ENCODE measurements at regions not wholly inside any gene's neighbourhood (a gene's known extent, or its start where the extent isn't known, plus 50 kb on each side); places are given as distances from the start of the nearest gene placed in this dataset.

DNA sequence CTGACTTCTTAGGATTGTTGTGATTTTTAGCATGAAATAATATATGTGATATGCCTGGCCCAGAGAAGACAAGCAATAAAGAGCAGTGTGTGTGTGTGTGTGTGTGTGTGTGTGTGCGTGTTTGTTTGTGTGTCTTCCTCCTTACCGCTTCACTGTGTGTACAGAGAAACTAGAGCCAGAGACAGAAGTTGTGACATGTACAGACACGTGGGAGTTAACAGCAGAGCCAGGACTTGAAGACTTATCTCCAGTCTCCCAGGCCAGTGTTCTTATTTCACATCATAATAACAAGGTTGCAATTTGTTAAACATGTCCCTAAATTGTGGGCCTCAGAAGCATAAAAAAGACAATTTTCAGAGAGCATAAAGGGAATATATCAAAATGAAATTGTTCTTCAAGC is 192.0 kb upstream of the JUN start:
- no peak for DNase-seq

DNA sequence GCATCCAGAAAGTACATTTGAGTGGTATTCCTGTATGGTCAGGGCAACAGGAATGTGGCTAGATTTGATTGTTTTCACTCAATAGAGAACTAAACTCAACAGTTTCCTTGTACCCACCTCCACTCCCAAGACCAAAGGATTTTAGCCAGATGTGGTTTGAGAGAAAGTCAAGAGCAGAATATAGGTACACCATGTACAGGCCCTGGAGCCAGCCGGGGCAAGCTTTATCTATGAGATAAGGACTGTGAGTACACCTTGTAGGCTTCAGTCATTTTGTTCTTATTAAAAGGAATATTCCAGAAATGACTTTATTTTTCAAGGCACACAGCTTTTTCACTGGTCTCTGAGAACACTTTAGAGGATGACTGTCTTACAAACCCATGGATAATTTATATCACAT is 192.4 kb upstream of the JUN start:
- DNase-seq (no peak), ATAC-seq (no peak)

More for the DNA sequence above, 192.0 kb upstream of the JUN start:
- no peak for ATAC-seq

DNA sequence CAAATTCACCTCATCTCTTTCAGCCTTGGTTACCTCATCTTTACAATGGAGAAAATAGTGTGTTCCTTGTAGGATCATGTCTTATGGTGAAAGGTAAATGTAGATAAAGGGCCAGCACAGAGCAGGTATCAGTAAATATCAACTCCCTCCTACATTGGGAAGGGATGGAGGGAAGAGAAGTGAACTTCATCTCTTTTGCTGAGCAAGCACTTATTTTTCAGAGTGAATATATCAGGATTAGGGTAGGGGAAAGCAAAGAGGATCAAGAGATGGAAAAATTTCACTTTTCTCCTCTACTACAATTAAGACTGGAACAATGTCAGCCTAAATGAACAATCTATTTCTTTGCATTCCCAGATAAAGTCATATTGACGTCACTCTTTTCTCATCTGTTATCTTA is 193.8 kb upstream of the JUN start:
- ATAC-seq = no peak
- DNase-seq = no peak

DNA sequence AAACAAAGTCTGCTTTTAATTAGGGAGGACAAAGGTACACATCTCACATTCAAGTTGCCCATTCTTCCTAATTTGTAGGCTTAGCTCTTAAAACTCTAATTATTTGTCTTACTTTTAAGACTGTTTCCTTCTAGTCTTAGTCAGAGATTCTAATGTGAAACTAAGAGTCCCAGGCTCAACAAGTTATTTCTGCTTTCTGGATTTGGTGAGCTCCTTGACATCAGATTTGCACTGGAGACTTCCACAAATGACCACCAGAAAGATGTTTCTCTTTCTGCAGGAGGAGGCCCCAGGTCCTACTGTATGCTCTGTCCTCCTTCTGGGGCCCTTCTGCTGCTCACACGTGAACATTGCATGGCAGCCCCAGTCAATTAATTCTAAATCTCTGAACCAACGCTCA is 194.2 kb upstream of the JUN start:
- DNase-seq (no peak), ATAC-seq (no peak)

DNA sequence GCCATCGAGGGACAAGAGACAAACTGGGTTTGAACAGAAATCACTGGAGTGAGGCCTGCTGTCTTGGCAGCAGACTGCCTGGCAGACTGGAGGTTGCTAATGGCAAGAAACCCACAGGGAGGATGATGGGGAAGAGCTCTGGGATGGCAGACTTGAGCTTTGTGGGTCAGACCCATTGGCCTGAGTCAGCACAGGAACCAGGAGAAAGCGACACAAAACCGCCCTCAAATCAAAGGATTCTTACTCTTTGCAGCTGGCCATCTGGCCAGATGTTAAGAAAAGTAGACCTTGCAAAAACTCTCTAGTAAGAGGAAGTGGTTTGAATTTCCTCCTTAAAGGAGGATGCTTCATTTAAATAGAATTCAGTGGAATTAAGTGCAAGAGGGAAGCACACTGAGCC is 195.2 kb upstream of the JUN start:
- no peak for DNase-seq
- ATAC-seq = no peak

- no peak for DNase-seq
- no peak for ATAC-seq
Observed at GRCh38 chr1:58979677-58980076, 195.8 kb upstream of the JUN start.

- ATAC-seq (no peak), DNase-seq (no peak)
Observed at GRCh38 chr1:58981392-58981791, 197.5 kb upstream of the JUN start.

DNA sequence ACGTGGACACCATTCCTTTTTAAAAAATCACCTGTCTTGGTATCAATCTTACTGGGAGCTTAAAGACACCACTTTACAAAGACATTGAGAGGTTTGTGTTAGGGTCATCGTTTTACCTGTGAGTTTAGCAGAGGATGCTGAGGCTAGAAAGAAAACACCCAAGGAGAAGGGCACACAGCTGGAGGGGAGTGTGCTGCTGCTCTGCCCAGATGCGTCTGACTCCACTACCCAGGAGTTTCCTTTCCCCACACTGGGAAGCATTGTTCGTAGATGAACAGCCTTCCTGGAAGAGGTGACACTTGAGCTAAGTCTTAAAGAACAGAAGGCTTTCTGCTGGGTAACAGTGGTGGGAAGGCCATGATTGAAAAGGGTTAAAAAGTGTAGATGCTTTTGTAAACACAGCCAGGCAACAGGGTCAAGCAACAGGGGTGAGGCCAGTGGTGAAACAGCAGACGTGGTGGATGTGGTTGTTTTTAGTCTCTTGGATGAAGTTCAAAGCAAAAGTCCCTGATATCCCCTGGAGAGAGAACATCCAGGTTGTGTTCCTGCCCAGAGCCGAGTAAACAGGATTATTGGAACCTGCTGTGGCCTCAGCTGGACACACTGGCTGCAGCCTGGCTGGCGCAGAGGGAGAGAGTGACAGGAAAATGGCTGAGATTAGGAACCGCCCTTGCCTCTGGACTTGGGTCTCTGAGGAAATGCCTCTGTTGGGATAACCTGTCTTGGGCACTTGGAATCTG is 198.6 kb upstream of the JUN start:
- no peak for ATAC-seq
- DNase-seq = no peak

GRCh38 chr1:58983162-58983561 is 199.3 kb upstream of the JUN start:
- no peak for ATAC-seq
- no peak for DNase-seq

DNA sequence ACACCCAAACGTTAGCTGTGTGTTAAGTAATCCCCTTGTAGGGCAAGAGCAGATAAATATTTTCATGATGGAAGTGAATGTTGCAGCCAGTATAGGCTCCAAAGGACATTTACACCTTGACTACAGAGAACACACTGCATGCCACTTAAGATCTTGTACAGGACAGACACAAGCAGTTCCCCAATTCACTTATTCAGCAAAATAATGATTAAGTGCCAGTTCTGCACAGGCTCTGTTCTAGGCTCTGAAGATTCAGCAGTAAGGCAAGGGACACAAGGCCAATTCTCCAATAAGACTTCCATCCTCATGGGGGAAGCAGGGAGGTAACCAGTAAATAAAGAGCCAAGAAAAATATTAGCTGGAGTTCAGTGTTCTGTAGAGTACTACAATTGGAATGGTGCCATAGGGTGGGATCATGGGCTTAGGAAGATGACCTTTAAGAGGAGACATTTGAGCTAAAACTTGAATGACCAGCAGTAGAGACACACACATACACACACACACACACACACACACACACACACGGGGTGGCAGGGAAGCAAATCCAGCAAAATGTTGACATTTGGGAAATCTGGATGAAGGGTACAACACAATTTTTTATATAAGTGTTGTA is 199.9 kb upstream of the JUN start:
- ATAC-seq (no peak), DNase-seq (no peak)

DNA sequence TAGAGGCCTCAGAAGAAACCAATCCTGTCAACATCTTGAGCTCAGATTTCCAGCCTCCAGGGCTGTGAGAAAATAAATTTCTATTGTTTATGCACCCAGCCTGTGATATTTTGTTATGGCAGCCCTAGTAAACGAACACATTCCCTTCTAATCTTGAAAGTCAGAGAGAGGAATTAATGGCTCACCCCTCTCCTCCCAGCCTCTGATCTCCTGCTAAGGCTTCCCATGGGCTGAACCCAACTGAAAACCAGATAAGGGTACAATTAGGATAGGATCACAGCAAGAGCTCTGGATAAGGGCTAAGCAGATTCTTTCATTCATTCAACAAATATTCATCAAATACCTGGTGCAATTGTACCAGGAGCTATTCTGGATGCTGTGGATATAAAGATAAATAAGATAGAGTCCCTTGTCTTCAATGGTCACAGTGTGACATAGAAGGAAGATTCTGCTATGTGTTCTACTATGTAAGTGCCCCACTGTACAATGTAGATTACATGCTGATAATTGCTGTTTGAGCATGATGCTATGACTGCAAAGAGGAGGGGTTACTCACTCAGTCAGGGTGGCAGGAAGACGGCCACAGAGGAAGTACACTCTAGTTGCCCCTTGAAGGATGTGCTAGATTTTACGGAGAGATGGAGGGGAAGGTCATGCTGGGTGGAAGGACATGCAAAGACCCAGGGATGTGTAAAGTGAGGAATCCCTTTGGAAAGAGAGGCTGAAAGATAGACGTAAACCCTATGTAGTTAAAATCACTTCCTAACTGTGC is 203.3 kb upstream of the JUN start:
- ATAC-seq (peak; percentile 46), DNase-seq (no peak)

GRCh38 chr1:58988752-58989151 is 204.9 kb upstream of the JUN start:
- no peak for DNase-seq
- no peak for ATAC-seq

- ATAC-seq = no peak
- no peak for DNase-seq
Observed at GRCh38 chr1:58989845-58990244, 206.0 kb upstream of the JUN start.

DNA sequence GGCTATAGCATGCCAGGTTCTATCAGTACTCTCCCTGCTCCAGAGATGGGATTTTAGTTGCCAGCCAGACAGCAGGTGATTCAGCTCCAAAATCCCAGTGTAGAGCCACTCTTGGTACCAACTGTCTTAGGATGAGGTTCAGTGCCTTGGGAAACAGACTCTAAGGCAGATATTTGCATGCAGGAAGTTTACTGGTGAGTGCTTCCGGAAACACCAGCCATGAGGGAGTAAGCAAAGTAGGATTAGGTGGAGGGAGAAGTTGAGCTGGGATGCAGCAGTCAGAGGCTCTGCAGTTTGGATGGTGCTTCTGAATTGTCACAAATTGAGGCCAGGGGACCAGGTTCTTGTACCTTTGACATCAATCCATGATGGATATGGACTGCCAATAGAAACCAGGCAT is 207.5 kb upstream of the JUN start:
- no peak for ATAC-seq
- no peak for DNase-seq

- DNase-seq (no peak), ATAC-seq (no peak)
Observed at GRCh38 chr1:58992643-58993042, 208.8 kb upstream of the JUN start.

DNA sequence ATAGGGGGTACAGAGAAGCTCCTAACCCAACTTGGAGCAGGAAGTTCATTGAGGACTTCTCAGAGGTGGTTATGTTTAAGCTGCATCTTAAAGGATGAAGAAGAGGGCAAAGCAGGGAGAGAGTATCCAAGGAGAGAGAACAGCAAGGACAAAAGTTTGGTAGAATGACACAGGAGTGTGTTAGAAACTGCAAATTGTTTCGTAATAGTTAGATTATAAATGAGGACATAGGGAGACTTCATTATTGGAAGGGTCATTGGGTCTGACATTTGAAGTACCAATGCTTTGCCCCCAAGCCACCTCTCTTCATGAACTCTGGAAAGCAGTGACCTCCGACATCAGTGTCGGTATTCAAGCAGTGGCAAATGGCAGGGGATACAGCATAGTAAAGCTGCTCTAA is 209.6 kb upstream of the JUN start:
- ATAC-seq = no peak
- no peak for DNase-seq

GRCh38 chr1:58994664-58995063 is 210.8 kb upstream of the JUN start:
- no peak for ATAC-seq

DNA sequence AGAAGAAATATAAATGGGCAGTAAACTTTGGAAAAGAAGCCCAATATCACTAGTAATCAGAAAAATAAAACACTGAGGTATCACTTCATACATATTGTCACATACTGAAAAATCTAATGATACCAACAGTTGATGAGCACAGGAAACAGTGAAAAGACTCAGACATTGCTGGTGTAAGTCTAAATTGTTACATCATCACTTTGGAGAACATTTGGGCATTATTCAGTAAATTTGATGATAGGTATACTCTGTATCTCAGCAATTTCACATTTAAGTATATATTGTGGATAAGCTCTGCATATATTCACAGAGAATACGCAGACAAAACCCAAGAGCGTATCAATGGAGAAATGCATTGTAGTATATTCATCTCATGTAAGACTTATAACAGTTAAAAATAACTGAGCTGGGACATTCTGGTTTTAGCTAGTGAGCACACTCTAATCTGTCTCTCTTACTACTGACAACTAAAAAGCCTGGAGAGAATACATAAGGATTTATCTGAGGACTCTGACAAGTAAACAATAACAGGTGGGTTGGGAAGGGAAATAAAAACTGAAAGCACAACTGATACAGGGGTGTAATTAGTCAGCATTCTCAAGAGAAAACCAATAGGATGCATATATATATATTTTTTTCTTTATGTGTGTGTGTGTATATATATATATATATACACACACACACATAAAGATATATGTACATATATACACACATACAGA is 212.7 kb upstream of the JUN start:
- DNase-seq (no peak), ATAC-seq (no peak)

More at GRCh38 chr1:58994664-58995063, 210.8 kb upstream of the JUN start:
- DNase-seq = no peak

DNA sequence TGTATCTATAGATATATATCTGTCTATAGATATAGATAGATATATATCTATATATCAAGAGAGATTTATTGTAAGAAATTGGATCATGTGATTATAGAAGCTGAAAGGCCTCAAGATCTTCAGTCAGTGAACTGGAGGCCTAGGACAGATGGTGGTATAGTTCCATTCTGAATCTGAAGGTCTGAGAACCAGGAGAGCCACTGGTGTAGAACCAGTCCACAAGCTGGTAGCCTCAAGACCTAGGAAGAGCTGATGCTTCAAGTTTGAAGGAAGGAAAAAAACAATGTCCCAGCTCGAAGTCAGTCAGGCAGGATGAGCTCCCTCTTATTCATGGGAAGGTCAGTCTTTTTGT is 213.2 kb upstream of the JUN start:
- no peak for ATAC-seq
- DNase-seq = no peak

- no peak for DNase-seq
- no peak for ATAC-seq
Observed at GRCh38 chr1:58997637-58998036, 213.8 kb upstream of the JUN start.

DNA sequence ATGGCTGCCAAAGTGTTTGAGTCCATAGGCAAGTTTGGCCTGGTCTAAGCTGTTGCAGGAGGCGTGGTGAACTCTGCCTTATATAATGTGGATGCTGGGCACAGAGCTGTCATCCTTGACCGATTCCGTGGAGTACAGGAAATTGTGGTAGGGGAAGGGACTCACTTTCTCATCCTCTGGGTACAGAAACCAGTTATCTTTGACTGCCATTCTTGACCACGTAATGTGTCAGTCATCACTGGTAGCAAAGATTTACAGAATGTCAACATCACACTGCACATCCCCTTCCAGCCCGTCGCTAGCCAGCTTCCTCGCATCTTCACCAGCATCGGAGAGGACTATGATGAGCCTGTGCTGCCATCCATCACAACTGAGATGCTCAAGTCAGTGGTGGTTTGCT is 215.8 kb upstream of the JUN start:
- DNase-seq = no peak
- ATAC-seq = no peak

GRCh38 chr1:59004755-59005154 is 220.9 kb upstream of the JUN start:
- no peak for ATAC-seq
- DNase-seq = no peak

Measured in stimulated activated naive CD8-positive, alpha-beta T cell treated with anti-CD3 and anti-CD28 coated beads, Interleukin-15, Interleukin-2, amounts not matched to agents 100 U/mL and 50 U/mL, for 24 hours (primary cell).